Brain microvascular endothelial cell (primary cell): ENCODE measurements at regions not wholly inside any gene's neighbourhood (a gene's known extent, or its start where the extent isn't known, plus 50 kb on each side); places are given as distances from the start of the nearest gene placed in this dataset.

Experiments used
- DNase-seq: peaks from one replicate; pipeline ENCODE4 v3.0.0-alpha.2; 2020
- H3K27ac ChIP-seq: fragments of 250-450 bp; sonication (Bioruptor Pico); 2 replicates; pipeline ENCODE4 v1.5.1; 2020; ENCODE audit warnings: mild to moderate bottlenecking, moderate library complexity
- H3K27me3 ChIP-seq: fragments of 250-450 bp; sonication (Bioruptor Pico); replicated peaks from 2 replicates; pipeline ENCODE4 v1.5.1; 2020; ENCODE audit warnings: mild to moderate bottlenecking
- H3K36me3 ChIP-seq: fragments of 250-450 bp; sonication (Bioruptor Pico); replicated peaks from 2 replicates; pipeline ENCODE4 v1.5.1; 2020; ENCODE audit warnings: mild to moderate bottlenecking
- H3K4me3 ChIP-seq: 2 replicates; pipeline ENCODE4 v1.5.1; 2011; ENCODE audit warnings: low read depth, mild to moderate bottlenecking, control low read depth, low read length, moderate library complexity
- CTCF ChIP-seq: IDR thresholded peaks from 2 replicates; pipeline ENCODE4 v1.5.1; 2011; ENCODE audit warnings: low read depth, mild to moderate bottlenecking, moderate library complexity, low read length, control low read depth, inconsistent platforms; ENCODE audit errors: missing control alignments
- in situ Hi-C: cut with HindIII; loops from 2 replicates; pipeline ENCODE4 v1.10.0; 2017; ENCODE audit warnings: low sequenced_read_pairs, low pct_ligation_motif_present

DNA sequence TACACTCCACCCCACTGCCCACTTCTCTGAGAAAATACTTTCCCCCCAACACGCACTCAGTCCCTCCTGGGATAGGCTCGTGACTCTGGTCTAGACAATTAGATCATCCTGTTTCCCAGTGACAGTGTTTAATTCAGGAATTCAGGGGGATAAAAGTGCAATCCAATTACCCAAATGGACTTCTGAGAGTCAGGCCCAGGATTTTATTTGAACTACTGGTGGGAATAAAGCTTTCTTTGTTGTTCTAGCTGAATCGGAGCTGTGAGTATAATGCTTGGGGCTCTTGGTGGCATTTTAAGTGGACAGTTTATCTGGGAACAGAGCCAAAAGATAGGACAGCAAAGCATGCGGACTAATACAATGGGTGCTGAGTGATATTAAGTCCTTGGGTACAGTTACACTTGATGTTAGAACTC is 683.3 kb downstream of the MAT2B start:
- no peak overlapping the region for H3K4me3 ChIP-seq
- no peak for TF ChIP-seq CTCF
- in situ Hi-C loops: no loop called here
- no peak for DNase-seq
- no peaks in the 10 kb centered on the region for H3K27me3 ChIP-seq
- no peak overlapping the region for H3K27ac ChIP-seq
- H3K36me3 ChIP-seq: no peaks in the 10 kb centered on the region

DNA sequence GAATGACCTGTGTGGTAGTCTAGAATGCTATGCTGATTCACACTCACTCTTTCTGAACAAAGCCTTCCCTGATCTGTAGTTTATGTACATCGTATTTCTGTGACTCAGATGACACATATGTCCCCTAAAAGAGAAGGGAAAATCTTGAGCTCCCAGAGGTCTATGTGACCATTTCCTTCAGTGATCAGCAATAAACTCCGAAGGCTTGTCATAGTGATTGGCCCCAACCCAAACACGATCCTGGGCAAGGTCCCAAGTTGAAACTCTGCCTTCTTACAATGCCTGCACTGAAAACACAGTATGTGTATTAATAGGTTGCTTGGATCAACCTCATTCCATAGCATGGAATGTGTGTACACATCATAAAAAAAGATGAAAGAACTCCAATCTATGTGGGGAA is 685.8 kb downstream of the MAT2B start:
- DNase-seq: no peak
- Histone ChIP-seq H3K27ac (no peak overlapping the region), H3K36me3 (no peaks in the 10 kb centered on the region), H3K27me3 (no peaks in the 10 kb centered on the region), H3K4me3 (no peak overlapping the region)
- no peak for TF ChIP-seq CTCF
- in situ Hi-C loops: no loop called here

- H3K27ac ChIP-seq: no peak overlapping the region
- in situ Hi-C loops: no loop called here
- no peak for DNase-seq
- no peak overlapping the region for H3K4me3 ChIP-seq
- H3K36me3 ChIP-seq: no peaks in the 10 kb centered on the region
- no peaks in the 10 kb centered on the region for H3K27me3 ChIP-seq
- no peak for TF ChIP-seq CTCF
Observed at GRCh38 chr5:164202338-164202737, 696.9 kb downstream of the MAT2B start.

DNA sequence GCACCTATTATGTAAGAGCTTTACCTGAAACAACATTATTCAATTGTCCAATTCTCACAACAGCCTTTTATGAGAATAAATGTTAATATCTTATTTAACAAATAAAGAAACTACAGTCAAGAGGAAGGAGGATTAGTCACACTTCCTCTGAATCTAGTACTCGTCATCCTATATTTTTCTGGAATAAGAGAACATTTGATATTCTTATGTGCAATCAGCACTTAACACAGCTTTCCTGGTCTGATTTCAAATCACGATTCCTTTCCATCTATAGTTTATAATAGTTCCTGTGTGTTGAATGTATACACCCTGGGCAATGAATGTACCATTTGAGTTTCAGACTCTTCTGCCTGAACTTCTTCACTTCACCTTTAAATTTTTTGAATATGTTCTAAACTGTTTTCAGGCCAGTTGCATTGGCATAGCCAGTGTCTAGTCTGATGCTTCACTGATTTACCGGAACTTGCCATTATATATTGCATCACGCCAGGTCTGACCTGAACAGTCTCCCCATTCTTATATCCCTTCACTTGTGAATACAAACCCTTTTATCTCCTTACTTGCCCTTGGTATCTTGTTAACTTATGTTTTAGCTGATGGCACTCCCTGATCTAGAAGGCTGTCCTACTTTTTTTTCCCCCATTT is 698.3 kb downstream of the MAT2B start:
- DNase-seq: no peak
- Histone ChIP-seq H3K36me3 (no peaks in the 10 kb centered on the region), H3K27me3 (no peaks in the 10 kb centered on the region), H3K27ac (no peak overlapping the region), H3K4me3 (no peak overlapping the region)
- in situ Hi-C loops: no loop called here
- no peak for TF ChIP-seq CTCF

- H3K4me3 ChIP-seq: no peak overlapping the region
- no peak for DNase-seq
- TF ChIP-seq CTCF: no peak
- no peaks in the 10 kb centered on the region for H3K36me3 ChIP-seq
- H3K27me3 ChIP-seq: no peaks in the 10 kb centered on the region
- in situ Hi-C loops: no loop called here
- H3K27ac ChIP-seq: no peak overlapping the region
Observed at GRCh38 chr5:164204338-164204946, 699.0 kb downstream of the MAT2B start.

GRCh38 chr5:164206196-164206595 is 700.8 kb downstream of the MAT2B start:
- in situ Hi-C loops: no loop called here
- no peak overlapping the region for H3K4me3 ChIP-seq
- no peak for TF ChIP-seq CTCF
- no peaks in the 10 kb centered on the region for H3K36me3 ChIP-seq
- no peak for DNase-seq
- H3K27me3 ChIP-seq: no peaks in the 10 kb centered on the region
- H3K27ac ChIP-seq: no peak overlapping the region
